Endothelial cell of umbilical vein (primary cell): ENCODE measurements at regions not wholly inside any gene's neighbourhood (a gene's known extent, or its start where the extent isn't known, plus 50 kb on each side); places are given as distances from the start of the nearest gene placed in this dataset.

Source experiments
- BruUV-seq: library from RNA; stranded (reverse); fragments of 400-500 nt; replicated peaks from 2 replicates; lab custom pipeline; 2021; lab: Mats Ljungman, UMichigan
- CTCF ChIA-PET: fragments of 300-600, 350-600 bp; sonication (Branson Sonifier 250); formaldehyde crosslinking; loops from one replicate; lab custom pipeline; 2021; ENCODE audit warnings: antibody characterized with exemption, inconsistent platforms; lab: Charles Lee
- POLR2A ChIA-PET: fragments of 300-600, 350-600 bp; sonication (Branson Sonifier 250); formaldehyde crosslinking; loops from one replicate; lab custom pipeline; 2021; ENCODE audit warnings: antibody characterized with exemption, inconsistent platforms; lab: Charles Lee
- DNase-seq: peaks from one replicate; pipeline ENCODE4 v3.0.0-alpha.2; 2011; ENCODE audit warnings: low read depth, low spot score
- FAIRE-seq: peaks from 2 replicates; lab custom pipeline; 2011; peaks lifted over from hg19 to GRCh38; lab: Jason Lieb, UNC
- H2AFZ ChIP-seq: 2 replicates; pipeline ENCODE4 v1.6.0; 2012; ENCODE audit warnings: low read depth, low read length, control low read depth, inconsistent platforms
- H3K27ac ChIP-seq: 2 replicates; pipeline ENCODE4 v1.5.1; 2011; ENCODE audit warnings: low read depth, mild to moderate bottlenecking, control low read depth, low read length, moderate library complexity; ENCODE audit not compliant: insufficient read depth
- H3K27me3 ChIP-seq, 2 experiments: 2 replicates each; pipeline versions ENCODE4 v1.6.0 to v1.6.1; 2011; ENCODE audit warnings: low read length in 2 of 2, mixed read lengths in 1 of 2; ENCODE audit not compliant: control insufficient read depth in 2 of 2, insufficient read depth in 2 of 2
- H3K36me3 ChIP-seq, 2 experiments: 2 replicates in 1 of 2; 3 replicates in 1 of 2; pipeline ENCODE4 v1.5.1; 2011; ENCODE audit warnings: low read length in 2 of 2, mild to moderate bottlenecking in 1 of 2, moderate library complexity in 1 of 2; ENCODE audit not compliant: control insufficient read depth in 2 of 2, insufficient read depth in 2 of 2; ENCODE audit errors: extremely low read depth in 1 of 2
- H3K4me1 ChIP-seq: 3 replicates; pipeline ENCODE4 v1.5.1; 2011; ENCODE audit warnings: mild to moderate bottlenecking, low read length; ENCODE audit not compliant: control insufficient read depth, insufficient read depth; ENCODE audit errors: extremely low read depth
- H3K4me2 ChIP-seq: 2 replicates; pipeline ENCODE4 v1.6.1; 2011; ENCODE audit warnings: low read length, control low read depth, mixed read lengths; ENCODE audit not compliant: insufficient read depth
- H3K4me3 ChIP-seq, 3 experiments: fragments of 200-600 bp in 1 of 3; sonication (generic), shearing (Covaris generic) in 1 of 3; replicated peaks in 1 of 3; 2 replicates each; pipeline ENCODE4 v1.5.1; 2011 to 2016; ENCODE audit warnings: control low read depth in 3 of 3, low read length in 3 of 3, mild to moderate bottlenecking in 2 of 3, inconsistent platforms in 1 of 3, low read depth in 1 of 3, moderate library complexity in 1 of 3; ENCODE audit not compliant: insufficient read depth in 1 of 3
- H3K79me2 ChIP-seq: 2 replicates; pipeline ENCODE4 v1.6.0; 2012; ENCODE audit warnings: low read length, inconsistent platforms; ENCODE audit not compliant: control insufficient read depth, insufficient read depth
- H3K9ac ChIP-seq: replicated peaks from 2 replicates; pipeline ENCODE3; 2011; ENCODE audit warnings: low read length, control low read depth; ENCODE audit not compliant: insufficient read depth; ENCODE audit errors: extremely low read depth
- H3K9me1 ChIP-seq: replicated peaks from 3 replicates; pipeline ENCODE4 v1.6.0; 2011; ENCODE audit warnings: mild to moderate bottlenecking, low read length; ENCODE audit not compliant: control insufficient read depth, insufficient read depth; ENCODE audit errors: extremely low read depth
- H3K9me3 ChIP-seq: replicated peaks from 2 replicates; pipeline ENCODE4 v1.5.1; 2012; ENCODE audit warnings: low read length, inconsistent platforms; ENCODE audit not compliant: control insufficient read depth, insufficient read depth
- H4K20me1 ChIP-seq: replicated peaks from 2 replicates; pipeline ENCODE3; 2011; ENCODE audit warnings: mild to moderate bottlenecking, low read length; ENCODE audit not compliant: control insufficient read depth, insufficient read depth; ENCODE audit errors: extremely low read depth
- FOS ChIP-seq: IDR thresholded peaks from 2 replicates; pipeline ENCODE4 v1.6.1; 2011; ENCODE audit warnings: mild to moderate bottlenecking, low read length, moderate library complexity, borderline replicate concordance; ENCODE audit not compliant: insufficient read depth
- GATA2 ChIP-seq: IDR thresholded peaks from 2 replicates; pipeline ENCODE4 v1.7.0; 2011; ENCODE audit warnings: low read depth, mild to moderate bottlenecking, moderate library complexity, mixed read lengths, low read length; ENCODE audit not compliant: insufficient read length, insufficient read depth
- JUN ChIP-seq: IDR thresholded peaks from 2 replicates; pipeline ENCODE4 v1.6.1; 2011; ENCODE audit warnings: borderline replicate concordance, low read depth; ENCODE audit not compliant: insufficient read length, insufficient read depth
- MYC ChIP-seq: IDR thresholded peaks from one replicate; pipeline ENCODE4 v1.6.1; 2011; ENCODE audit warnings: mild to moderate bottlenecking, low read depth, low read length
- POLR2A ChIP-seq: IDR thresholded peaks from 2 replicates; pipeline ENCODE4 v1.6.1; 2012; ENCODE audit warnings: low read depth, mild to moderate bottlenecking, control low read depth, low read length
- dilution Hi-C: fragments of 300-500 bp; cut with MboI; formaldehyde crosslinking; loops from one replicate; pipeline ENCODE4 v1.15.0; 2019; ENCODE audit warnings: low sequenced_read_pairs; ENCODE audit not compliant: extremely low pct_ligation_motif_present
- intact Hi-C: fragments of 100-400 bp; cut with micrococcal nuclease; formaldehyde crosslinking; loops from one replicate; pipeline ENCODE4 v1.10.0; 2022
- TF ChIP-seq, protein P1 (sequence below), 2 donors: IDR thresholded peaks; 1 replicate in 1 of 2; 2 replicates in 1 of 2; pipeline ENCODE4 v1.5.1; 2011; ENCODE audit warnings: low read length in 2 of 2, mild to moderate bottlenecking in 2 of 2, moderate library complexity in 2 of 2, control low read depth in 1 of 2, inconsistent platforms in 1 of 2, low read depth in 1 of 2; ENCODE audit not compliant: insufficient read depth in 1 of 2; ENCODE audit errors: extremely low read depth in 1 of 2

DNA sequence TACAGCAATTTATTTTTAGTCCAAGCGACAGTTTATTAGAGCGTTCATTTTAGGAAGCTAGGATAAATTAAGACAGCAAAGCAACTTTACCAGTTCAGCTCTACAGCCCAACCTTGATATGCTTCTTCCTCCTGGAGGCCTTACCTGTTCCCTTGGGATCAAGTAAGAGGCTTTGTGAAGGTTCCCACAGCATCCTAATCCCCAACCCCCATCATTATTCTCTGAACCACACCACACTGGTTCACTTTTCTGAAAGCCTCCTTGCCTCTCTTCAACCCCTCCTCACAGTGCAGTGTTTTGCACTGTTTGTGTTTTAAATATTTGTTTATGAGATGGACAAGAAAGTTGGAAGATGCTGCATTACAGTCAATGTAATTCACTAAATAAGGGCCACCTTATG is 126.3 kb upstream of the CXADR start:
- FAIRE-seq (no peak), DNase-seq (no peak)
- no TSS peak for BruUV-seq
- no peak overlapping the region for H3K9ac ChIP-seq
- H3K9me3 ChIP-seq: no peaks in the 10 kb centered on the region
- no peaks in the 10 kb centered on the region for H3K79me2 ChIP-seq
- no peak overlapping the region for H3K4me3 ChIP-seq
- H3K27me3 ChIP-seq: peaks cover 0 to 12% of the 10 kb centered on the region in 2 experiments
- dilution Hi-C loops (no loop called here), intact Hi-C loops (loop anchor here (10.0 kb wide), 1 partner anchor 288 kb away; no protein-coding TSS in a partner anchor)
- no peaks in the 10 kb centered on the region for H3K9me1 ChIP-seq
- no peak overlapping the region for H3K4me2 ChIP-seq
- H3K36me3 ChIP-seq: no peaks in the 10 kb centered on the region
- no peaks in the 10 kb centered on the region for H3K4me1 ChIP-seq
- no peak for TF ChIP-seq GATA2
- no peak for TF ChIP-seq JUN
- TF ChIP-seq POLR2A: no peak
- no peak for TF ChIP-seq FOS
- no peak for TF ChIP-seq MYC
- no peak overlapping the region for H2AFZ ChIP-seq
- CTCF ChIA-PET: interaction anchor here (0.6 to 9.3 kb wide), 70 partner anchors 9 to 1019 kb away, joined by 3 to 441 read pairs (median 6); partner anchors contain the start of genes BTG3, C21orf91 and CXADR
- no peaks in the 10 kb centered on the region for H4K20me1 ChIP-seq
- H3K27ac ChIP-seq: no peak overlapping the region
- POLR2A ChIA-PET: interaction anchor here (0.9 to 1.3 kb wide), 2 partner anchors 168 to 199 kb away, joined by 3 to 6 read pairs; no protein-coding TSS in a partner anchor

DNA sequence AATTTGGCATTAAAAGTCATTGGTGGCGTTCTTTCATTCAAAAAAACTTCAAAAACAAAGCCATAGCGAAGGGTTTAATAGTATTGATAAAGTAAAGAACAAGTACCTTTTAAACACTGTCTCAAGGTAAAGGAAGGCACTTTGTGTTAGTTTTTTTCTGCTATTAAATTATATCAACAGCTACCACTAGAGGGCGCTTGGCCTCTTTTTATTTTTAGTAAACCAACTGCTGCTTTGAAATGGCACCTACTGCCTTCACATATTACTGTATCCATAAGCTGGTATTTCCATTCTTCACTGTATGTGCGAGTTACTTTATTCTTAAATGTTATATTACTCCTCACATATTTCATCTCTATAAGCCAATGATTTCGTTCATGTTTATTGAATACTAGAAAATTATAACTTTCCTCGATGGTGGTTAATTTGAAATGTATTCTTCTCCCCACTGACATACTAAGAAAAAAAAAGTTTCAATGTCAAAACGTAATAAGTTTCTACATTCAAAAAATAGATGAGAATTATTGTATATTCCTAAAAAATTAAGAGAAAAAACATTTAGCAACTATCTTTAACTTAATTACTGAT is 125.7 kb upstream of the CXADR start:
- no peaks in the 10 kb centered on the region for H3K36me3 ChIP-seq
- no peak for TF ChIP-seq JUN
- TF ChIP-seq, protein P1, sequence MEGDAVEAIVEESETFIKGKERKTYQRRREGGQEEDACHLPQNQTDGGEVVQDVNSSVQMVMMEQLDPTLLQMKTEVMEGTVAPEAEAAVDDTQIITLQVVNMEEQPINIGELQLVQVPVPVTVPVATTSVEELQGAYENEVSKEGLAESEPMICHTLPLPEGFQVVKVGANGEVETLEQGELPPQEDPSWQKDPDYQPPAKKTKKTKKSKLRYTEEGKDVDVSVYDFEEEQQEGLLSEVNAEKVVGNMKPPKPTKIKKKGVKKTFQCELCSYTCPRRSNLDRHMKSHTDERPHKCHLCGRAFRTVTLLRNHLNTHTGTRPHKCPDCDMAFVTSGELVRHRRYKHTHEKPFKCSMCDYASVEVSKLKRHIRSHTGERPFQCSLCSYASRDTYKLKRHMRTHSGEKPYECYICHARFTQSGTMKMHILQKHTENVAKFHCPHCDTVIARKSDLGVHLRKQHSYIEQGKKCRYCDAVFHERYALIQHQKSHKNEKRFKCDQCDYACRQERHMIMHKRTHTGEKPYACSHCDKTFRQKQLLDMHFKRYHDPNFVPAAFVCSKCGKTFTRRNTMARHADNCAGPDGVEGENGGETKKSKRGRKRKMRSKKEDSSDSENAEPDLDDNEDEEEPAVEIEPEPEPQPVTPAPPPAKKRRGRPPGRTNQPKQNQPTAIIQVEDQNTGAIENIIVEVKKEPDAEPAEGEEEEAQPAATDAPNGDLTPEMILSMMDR (IDR thresholded peaks at IDR 0.05; ENCODE audit: extremely low read depth in 1 of 2, insufficient read depth in 1 of 2, low read depth in 1 of 2, low read length in 2 of 2): peak; percentile 23 to 54
- no peak overlapping the region for H3K9ac ChIP-seq
- BruUV-seq: no TSS peak
- FAIRE-seq (peak; percentile 73), DNase-seq (peak; percentile 67)
- CTCF ChIA-PET: interaction anchor here (0.6 to 9.3 kb wide), 75 partner anchors 9 to 1020 kb away, joined by 3 to 441 read pairs (median 5); partner anchors contain the start of genes BTG3, C21orf91 and CXADR
- no peaks in the 10 kb centered on the region for H3K9me3 ChIP-seq
- no peaks in the 10 kb centered on the region for H3K9me1 ChIP-seq
- H3K4me2 ChIP-seq: no peak overlapping the region
- POLR2A ChIA-PET: interaction anchor here (0.9 to 1.3 kb wide), 2 partner anchors 167 to 199 kb away, joined by 3 to 6 read pairs; no protein-coding TSS in a partner anchor
- intact Hi-C loops (loop anchor here (1.0 to 10.0 kb wide), 4 partner anchors 126 to 288 kb away; partner anchors contain the start of gene CXADR), dilution Hi-C loops (no loop called here)
- no peaks in the 10 kb centered on the region for H4K20me1 ChIP-seq
- no peaks in the 10 kb centered on the region for H3K79me2 ChIP-seq
- no peak overlapping the region for H3K4me3 ChIP-seq
- H3K27me3 ChIP-seq: peaks cover 0 to 12% of the 10 kb centered on the region in 2 experiments
- H2AFZ ChIP-seq: no peak overlapping the region
- H3K4me1 ChIP-seq: no peaks in the 10 kb centered on the region
- H3K27ac ChIP-seq: no peak overlapping the region
